D721Med (cell line): ENCODE measurements at regions not wholly inside any gene's neighbourhood (a gene's known extent, or its start where the extent isn't known, plus 50 kb on each side); places are given as distances from the start of the nearest gene placed in this dataset.

Source experiments
- DNase-seq: peaks from one replicate; pipeline ENCODE4 v3.0.0; 2011; ENCODE audit warnings: low spot score; ENCODE audit not compliant: insufficient read length
- FAIRE-seq: peaks from 2 replicates; lab custom pipeline; 2011; peaks lifted over from hg19 to GRCh38; lab: Jason Lieb, UNC
- TF ChIP-seq, protein P1 (sequence below): IDR thresholded peaks from 2 replicates; pipeline ENCODE4 v1.5.1; 2012; ENCODE audit warnings: mild to moderate bottlenecking, control low read depth; ENCODE audit not compliant: insufficient read depth; ENCODE audit errors: missing control alignments

GRCh38 chr5:133688391-133688790 lies 76.0 kb upstream of the FSTL4 start:
- FAIRE-seq = no peak
- TF ChIP-seq, protein P1, sequence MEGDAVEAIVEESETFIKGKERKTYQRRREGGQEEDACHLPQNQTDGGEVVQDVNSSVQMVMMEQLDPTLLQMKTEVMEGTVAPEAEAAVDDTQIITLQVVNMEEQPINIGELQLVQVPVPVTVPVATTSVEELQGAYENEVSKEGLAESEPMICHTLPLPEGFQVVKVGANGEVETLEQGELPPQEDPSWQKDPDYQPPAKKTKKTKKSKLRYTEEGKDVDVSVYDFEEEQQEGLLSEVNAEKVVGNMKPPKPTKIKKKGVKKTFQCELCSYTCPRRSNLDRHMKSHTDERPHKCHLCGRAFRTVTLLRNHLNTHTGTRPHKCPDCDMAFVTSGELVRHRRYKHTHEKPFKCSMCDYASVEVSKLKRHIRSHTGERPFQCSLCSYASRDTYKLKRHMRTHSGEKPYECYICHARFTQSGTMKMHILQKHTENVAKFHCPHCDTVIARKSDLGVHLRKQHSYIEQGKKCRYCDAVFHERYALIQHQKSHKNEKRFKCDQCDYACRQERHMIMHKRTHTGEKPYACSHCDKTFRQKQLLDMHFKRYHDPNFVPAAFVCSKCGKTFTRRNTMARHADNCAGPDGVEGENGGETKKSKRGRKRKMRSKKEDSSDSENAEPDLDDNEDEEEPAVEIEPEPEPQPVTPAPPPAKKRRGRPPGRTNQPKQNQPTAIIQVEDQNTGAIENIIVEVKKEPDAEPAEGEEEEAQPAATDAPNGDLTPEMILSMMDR = no peak

DNA sequence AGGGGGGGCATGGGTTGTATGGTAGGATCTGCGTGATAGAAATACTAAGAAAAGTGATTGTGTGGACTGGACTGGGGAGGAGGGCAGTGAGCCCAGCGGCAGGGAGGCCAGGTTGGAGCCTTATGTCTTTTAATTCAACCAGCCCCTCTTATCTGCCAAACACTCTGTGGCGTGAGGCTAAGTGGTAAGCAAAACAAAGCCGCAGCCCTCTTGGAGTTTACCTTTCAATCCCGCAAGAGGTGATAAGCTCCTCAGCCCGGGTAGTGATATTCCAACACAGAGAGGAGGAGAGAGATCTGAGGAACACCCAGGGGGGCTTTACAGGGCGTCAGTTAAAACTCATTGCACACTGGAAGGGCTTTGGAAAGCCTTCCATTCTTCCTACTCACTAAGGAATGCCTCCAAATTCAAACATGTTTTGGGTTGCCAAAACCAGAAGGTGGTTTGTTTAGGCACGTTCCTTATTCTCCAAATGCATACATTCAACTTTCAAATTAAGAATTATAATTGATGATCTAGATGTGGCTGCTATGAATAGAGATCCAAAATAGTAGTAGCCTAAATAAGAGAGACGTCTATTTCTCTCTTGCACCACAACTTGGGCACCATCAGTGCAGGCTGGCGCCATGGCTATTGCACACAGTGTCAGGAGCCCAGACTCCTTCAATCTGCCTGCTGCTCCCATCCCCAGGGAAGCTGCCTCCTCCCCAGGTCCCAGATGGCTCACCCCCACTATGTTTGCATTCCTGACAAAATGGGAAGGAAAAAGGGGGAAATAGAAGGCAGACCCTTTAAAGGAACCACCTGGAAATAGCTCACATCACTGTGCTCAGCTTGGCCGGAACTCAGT lies 75.1 kb upstream of the FSTL4 start:
- TF ChIP-seq, protein P1 = no peak
- FAIRE-seq (no peak), DNase-seq (no peak)

More at GRCh38 chr5:133688391-133688790, 76.0 kb upstream of the FSTL4 start:
- DNase-seq = no peak

DNA sequence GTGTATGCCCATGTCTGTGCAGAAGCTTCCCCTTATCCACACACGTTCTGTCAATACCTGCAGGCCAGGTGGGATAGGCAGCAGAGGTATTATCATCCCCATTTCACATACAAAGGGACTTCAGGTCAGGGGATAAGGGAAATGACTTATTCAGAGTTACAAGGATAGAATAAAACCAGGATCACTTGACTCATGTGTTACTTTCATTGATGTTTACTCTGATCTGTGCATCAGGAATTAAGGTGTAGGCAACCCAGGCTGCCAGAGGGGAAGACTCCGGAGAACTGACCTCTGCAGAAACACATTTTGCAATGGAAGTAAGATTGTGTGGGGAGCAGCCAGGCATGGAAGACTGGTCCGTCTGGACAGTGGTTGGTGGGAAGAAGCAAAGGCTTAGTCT lies 74.2 kb upstream of the FSTL4 start:
- no peak for DNase-seq
- TF ChIP-seq, protein P1 = no peak
- FAIRE-seq = no peak

DNA sequence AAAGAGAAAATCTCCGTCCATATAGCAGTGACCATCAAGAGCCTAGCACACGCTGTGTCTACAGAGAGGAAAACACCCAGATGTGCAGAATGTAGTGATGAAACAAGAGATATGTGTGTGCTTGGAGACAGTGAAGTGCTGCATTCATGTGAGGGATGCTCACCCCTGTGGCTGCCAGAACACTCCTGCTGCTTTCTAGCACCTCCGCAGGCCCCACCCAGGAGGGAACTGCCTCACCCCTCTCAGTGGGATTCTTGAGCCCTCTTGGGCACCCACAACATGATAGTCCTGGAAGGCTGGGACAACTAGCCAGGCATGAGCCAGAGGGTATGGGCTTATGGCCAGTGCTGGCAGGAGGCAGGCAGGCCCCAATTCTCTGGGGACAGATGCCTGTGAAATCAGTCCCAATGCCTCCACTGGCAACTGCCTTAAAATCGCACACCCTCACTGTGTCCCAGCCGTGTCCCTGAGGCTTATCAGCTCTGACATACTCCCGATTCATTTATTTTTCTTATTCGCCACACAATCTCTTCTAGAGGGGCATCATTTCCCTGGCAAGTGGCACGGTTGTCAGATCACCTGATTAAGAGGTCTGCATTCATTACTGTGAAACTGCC lies 73.2 kb upstream of the FSTL4 start:
- TF ChIP-seq, protein P1 = no peak
- FAIRE-seq (no peak), DNase-seq (no peak)

DNA sequence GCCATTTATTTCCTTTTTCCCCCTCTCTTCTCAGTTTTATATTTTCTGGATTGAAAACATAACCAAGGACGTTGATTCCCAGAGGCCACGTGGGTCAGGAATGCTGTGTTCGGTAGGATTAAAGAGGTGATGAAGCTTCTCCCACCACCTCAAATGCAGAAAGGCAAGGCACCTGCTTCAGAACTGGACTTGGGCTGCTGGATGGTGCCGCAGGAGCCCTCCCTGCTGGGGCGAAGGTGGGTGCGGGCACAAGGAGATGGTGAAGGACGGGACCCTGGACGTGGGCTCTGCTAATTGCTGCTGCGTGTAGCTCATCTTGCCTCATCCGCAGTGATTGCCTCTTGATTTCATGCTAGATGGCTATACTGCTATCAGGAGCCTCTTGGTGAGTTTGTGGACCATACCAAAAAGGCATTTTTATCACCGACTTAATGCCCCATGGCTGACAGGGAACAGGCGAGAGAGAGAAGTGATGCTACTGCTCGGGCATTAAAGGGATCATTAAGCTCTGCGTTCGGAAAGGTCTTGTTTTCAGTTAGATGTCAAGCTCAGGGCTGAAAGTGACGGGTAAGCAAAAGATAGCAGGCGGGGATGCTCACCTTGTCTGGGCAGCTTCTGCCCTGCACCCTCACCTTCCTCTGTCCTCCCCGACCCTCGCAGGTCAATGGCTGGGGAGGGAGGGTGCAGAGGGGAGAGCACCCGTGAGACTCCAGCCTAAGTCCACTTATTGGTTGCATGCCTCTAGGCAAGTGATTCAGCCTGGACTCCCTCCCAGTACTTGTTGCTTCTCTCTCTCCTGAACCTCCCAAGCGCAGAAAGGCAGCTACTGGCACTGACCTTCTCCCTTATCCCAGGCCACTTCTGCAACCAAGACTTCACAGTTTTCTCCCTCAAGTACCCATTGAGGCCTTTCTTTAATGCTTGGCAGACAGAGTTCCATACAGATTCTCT lies 71.6 kb upstream of the FSTL4 start:
- DNase-seq (no peak), FAIRE-seq (no peak)
- TF ChIP-seq, protein P1 = no peak

DNA sequence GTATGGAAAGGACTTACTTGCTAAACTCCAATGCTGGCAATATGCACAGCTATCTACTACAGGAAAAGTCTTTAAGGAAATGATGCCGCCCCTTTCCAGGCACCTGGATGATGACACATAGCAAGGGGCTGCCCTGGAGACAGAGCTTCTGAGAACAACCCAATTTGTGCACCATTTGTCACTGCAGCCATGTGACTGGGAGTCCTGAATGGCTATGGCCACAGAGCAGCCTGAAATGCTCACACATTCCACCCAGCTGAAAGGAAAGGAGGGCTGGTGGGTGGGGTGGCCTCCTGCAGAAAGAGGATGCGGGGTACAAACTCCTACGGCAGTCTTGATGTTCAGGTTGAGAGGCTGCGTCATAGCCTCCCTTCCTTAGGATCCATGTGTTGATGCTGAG lies 70.1 kb upstream of the FSTL4 start:
- DNase-seq (no peak), FAIRE-seq (no peak)
- TF ChIP-seq, protein P1 = no peak
